ENCODE measurements at regions not wholly inside any gene's neighbourhood (a gene's known extent, or its start where the extent isn't known, plus 50 kb on each side); places are given as distances from the start of the nearest gene placed in this dataset.

DNA sequence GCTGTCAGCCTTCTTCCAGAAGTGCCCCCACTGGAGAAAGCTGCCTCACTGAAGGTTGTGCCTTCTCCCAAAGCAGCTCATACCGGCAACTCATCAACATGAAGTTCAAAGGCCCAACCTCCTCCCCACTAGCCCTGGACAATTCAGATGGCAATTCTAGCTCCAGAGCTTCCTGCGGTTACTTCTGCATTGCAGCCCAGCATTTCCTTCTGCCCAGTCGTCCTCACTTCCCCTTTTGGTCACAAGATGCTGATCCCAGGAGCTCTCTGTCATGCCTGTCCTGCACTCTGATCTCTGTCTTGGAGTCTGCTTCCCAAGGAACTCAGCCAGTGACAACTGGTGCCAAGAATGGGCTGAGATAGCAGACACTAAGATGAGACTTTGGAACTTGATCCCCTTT, 178.2 kb upstream of the SOX9 start:
- Histone ChIP-seq H3K27ac (ENCODE audit: low read depth, low read length) (no peak overlapping the region), H3K4me3 (ENCODE audit: low read length) (no peak overlapping the region), H3K36me3 (ENCODE audit: control insufficient read depth, insufficient read depth, low read length) (no peaks in the 10 kb centered on the region), H3K4me1 (ENCODE audit: control insufficient read depth, insufficient read depth, low read length) (no peaks in the 10 kb centered on the region), H3K27me3 (ENCODE audit: control insufficient read depth, insufficient read depth, low read length) (no peaks in the 10 kb centered on the region), H3K9ac (ENCODE audit: low read length) (no peak overlapping the region)

DNA sequence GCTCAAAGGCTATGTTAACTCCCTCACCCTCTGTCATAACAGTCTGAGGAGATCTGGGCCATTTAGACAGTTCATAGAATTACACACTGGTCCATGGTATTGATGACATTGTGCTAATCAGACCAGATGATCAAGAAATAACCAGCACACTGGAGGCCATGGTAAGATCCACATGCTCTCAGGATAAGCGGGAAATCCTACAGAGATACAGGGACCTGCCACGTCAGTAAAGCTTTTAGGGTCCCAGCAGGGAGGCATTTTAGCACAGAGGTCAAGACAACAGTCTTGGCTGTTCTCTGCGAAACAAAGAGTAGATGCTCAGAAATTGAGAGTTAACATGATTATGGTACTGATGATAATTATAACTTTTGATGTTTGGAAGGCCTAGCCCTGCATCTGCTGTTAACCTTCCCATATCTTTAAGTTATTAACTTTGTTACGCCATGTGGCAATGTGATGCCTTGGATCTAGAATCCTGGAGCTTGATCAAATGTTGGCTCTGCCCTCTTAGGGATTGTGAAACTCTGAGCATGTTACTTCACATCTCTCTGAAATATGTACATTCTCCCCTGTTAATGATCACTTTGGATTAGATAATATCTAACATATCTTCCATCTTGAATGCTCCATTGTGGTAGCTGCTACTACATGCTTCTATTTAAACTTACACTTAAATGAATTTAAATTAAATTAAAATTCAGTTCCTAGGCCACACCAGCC, 172.0 kb upstream of the SOX9 start:
- Histone ChIP-seq H3K4me1 (ENCODE audit: control insufficient read depth, insufficient read depth, low read length) (no peaks in the 10 kb centered on the region), H3K27ac (ENCODE audit: low read depth, low read length) (no peak overlapping the region), H3K9ac (ENCODE audit: low read length) (no peak overlapping the region), H3K27me3 (ENCODE audit: control insufficient read depth, insufficient read depth, low read length) (no peaks in the 10 kb centered on the region), H3K36me3 (ENCODE audit: control insufficient read depth, insufficient read depth, low read length) (no peaks in the 10 kb centered on the region), H3K4me3 (ENCODE audit: low read length) (no peak overlapping the region)

DNA sequence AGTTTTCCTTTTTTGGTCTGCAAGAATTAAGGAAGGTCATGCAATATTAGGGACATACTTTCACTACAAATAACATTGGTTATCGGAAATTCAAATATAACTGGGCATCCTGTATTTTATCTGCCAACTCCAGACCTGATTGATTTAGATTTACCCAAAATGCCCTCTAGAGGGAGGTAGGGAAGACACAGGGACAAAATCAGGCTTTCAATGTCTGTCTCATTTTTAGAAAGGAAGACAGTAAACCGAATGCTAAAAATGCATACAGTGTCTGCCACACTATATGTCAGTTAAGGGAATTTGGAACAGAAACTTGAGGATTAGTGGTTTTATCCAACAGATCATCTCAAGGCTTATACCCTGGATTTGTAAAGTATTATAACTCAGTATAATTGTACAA, 161.7 kb upstream of the SOX9 start:
- no peak overlapping the region for H3K27ac ChIP-seq (ENCODE audit: low read depth, low read length)
- no peak overlapping the region for H3K4me3 ChIP-seq (ENCODE audit: low read length)
- H3K4me1 ChIP-seq (ENCODE audit: control insufficient read depth, insufficient read depth, low read length), result no peaks in the 10 kb centered on the region
- no peak overlapping the region for H3K9ac ChIP-seq (ENCODE audit: low read length)
- no peaks in the 10 kb centered on the region for H3K36me3 ChIP-seq (ENCODE audit: control insufficient read depth, insufficient read depth, low read length)
- H3K27me3 ChIP-seq (ENCODE audit: control insufficient read depth, insufficient read depth, low read length), result no peaks in the 10 kb centered on the region

DNA sequence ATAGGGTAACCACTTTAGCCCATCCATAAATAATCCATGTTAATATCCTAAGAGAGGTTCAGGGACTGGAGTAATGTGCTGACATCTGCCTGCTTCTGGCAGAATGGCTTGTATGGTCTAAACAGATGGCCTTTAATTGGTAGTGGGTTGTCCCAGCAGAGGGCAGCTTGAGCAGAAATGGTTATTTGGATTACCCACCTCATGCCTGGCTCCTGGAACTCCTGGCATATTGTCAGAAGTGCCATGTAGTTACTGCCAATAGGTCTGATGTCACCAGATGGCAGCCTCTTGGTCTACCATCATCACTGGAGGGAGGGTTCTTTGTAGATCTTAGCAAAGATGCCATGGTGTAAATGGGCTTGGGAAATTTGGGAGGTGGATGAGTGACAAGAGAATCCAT, 157.5 kb upstream of the SOX9 start:
- Histone ChIP-seq H3K9ac (ENCODE audit: low read length) (no peak overlapping the region), H3K27me3 (ENCODE audit: control insufficient read depth, insufficient read depth, low read length) (no peaks in the 10 kb centered on the region), H3K27ac (ENCODE audit: low read depth, low read length) (no peak overlapping the region), H3K4me3 (ENCODE audit: low read length) (no peak overlapping the region), H3K36me3 (ENCODE audit: control insufficient read depth, insufficient read depth, low read length) (no peaks in the 10 kb centered on the region), H3K4me1 (ENCODE audit: control insufficient read depth, insufficient read depth, low read length) (no peaks in the 10 kb centered on the region)

DNA sequence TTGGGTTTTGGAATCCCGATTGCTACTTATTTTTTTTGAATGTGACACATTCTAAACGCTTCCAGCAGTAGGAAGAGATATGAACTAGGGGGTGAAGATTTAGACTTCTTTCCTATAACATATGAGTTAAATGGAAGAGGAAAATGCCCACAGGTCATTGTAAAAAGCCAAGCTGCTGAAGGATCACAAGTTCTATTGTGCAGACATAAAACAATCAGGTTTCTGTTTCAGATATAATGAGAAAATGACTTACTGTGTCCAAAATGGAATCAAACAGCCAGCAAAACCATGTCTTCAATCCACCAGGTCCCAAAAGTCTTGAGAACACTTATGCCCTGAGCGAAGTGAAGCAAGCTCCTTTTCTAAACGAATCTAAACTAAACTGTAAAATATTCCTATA, 157.0 kb upstream of the SOX9 start:
- Histone ChIP-seq H3K36me3 (ENCODE audit: control insufficient read depth, insufficient read depth, low read length) (no peaks in the 10 kb centered on the region), H3K27ac (ENCODE audit: low read depth, low read length) (no peak overlapping the region), H3K27me3 (ENCODE audit: control insufficient read depth, insufficient read depth, low read length) (no peaks in the 10 kb centered on the region), H3K4me3 (ENCODE audit: low read length) (no peak overlapping the region), H3K4me1 (ENCODE audit: control insufficient read depth, insufficient read depth, low read length) (no peaks in the 10 kb centered on the region), H3K9ac (ENCODE audit: low read length) (no peak overlapping the region)

DNA sequence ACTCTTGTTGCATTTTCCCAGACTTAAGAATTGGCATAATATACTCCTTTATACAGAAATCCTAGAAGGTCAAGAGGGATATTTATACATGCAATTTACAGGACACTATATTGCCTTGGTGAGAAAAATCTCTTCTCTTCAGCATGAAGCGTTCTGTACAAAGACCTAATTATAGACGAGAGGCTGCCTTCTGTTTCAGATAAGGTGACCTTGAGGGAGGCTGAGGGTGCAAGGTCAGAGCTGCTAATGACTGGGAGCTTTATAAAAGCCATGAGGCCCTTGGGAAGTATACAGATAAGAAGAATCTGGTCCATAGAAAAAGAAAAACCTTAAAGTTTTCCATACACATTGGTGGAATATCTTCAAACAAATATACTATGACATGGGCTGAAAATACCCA, 156.3 kb upstream of the SOX9 start:
- H3K9ac ChIP-seq (ENCODE audit: low read length), result no peak overlapping the region
- H3K4me3 ChIP-seq (ENCODE audit: low read length), result no peak overlapping the region
- H3K27ac ChIP-seq (ENCODE audit: low read depth, low read length), result no peak overlapping the region
- no peaks in the 10 kb centered on the region for H3K4me1 ChIP-seq (ENCODE audit: control insufficient read depth, insufficient read depth, low read length)
- H3K27me3 ChIP-seq (ENCODE audit: control insufficient read depth, insufficient read depth, low read length), result no peaks in the 10 kb centered on the region
- no peaks in the 10 kb centered on the region for H3K36me3 ChIP-seq (ENCODE audit: control insufficient read depth, insufficient read depth, low read length)

DNA sequence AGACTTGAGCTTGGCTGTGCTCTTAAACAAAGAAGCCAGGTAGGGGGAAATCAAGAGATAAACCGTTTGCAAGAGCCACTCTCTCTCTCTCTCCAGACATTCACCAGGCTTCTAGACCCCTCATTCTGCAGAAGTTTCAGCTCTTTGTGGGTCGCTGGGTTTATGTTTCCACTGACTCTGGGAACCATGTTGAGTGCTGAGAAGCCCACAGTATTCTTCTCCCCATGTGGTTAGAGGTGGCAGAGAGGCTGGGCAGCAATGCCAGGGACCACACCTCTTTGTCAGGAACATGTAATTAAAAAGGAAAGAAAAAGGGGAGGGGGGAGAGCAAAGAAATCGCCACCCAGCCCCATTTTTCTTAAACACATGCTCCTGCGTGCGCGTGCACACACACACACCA, 154.8 kb upstream of the SOX9 start:
- Histone ChIP-seq H3K4me3 (ENCODE audit: low read length) (no peak overlapping the region), H3K9ac (ENCODE audit: low read length) (no peak overlapping the region), H3K36me3 (ENCODE audit: control insufficient read depth, insufficient read depth, low read length) (no peaks in the 10 kb centered on the region), H3K27ac (ENCODE audit: low read depth, low read length) (no peak overlapping the region), H3K27me3 (ENCODE audit: control insufficient read depth, insufficient read depth, low read length) (no peaks in the 10 kb centered on the region), H3K4me1 (ENCODE audit: control insufficient read depth, insufficient read depth, low read length) (no peaks in the 10 kb centered on the region)

DNA sequence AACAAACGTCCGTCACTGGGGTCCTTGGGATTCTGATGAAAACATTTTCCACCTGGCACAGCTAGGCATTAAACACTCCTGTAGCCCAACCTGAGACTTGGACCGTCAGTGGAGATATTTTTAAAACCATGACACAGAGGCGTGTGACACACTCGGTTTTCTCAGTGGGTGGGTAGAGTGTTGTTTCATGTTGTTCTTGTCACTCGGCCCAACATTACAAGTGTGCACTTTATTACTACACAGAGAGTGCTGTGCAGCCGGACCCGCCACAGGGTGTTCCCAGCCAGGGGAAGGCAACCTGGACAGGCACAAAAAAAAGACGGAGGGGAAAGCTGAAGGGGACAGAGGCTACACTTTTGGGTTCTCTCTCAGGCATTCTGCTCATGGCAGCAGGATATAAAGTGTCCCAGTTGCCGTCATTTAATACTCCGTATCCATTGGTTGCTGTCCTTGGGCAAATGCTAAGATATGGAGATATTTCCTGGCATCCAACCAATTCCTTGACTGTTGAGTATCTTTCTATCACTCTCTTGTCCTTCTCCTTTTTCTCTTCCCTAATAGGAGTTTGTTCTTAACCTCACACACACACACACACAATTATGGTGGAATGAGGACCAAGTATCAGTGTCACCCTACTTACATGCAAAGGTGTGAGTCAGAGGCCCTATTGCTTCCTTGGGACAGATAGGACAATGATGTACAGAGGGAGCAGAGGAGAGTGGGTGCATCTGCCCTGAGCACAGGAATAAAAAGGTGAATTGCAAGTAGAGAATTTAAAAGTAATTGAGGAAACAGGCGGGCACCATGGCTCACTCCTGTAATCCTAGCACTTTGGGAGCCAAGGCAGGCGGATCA, 154.1 kb upstream of the SOX9 start:
- Histone ChIP-seq H3K4me3 (ENCODE audit: low read length) (no peak overlapping the region), H3K9ac (ENCODE audit: low read length) (no peak overlapping the region), H3K4me1 (ENCODE audit: control insufficient read depth, insufficient read depth, low read length) (no peaks in the 10 kb centered on the region), H3K36me3 (ENCODE audit: control insufficient read depth, insufficient read depth, low read length) (no peaks in the 10 kb centered on the region), H3K27me3 (ENCODE audit: control insufficient read depth, insufficient read depth, low read length) (no peaks in the 10 kb centered on the region), H3K27ac (ENCODE audit: low read depth, low read length) (no peak overlapping the region)

DNA sequence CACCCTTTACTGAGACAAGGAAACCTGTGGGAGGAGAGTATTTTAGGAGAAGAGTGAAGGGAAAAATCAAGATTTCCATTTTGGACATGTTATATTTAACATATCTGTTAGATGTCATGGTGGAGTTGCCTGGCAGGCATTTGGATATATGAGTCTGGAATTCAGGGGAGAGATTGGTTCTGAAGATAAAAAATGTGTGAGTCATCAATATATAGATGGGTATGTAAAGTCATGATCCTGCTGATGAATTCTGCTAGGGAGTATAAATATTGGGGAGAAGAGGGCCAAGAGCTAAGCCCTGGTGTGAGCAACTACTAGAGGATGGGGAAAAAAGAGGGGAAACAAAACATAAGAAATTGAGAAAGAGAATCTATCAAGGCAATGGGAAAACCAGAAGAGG, 151.3 kb upstream of the SOX9 start:
- Histone ChIP-seq H3K27ac (ENCODE audit: low read depth, low read length) (no peak overlapping the region), H3K4me3 (ENCODE audit: low read length) (no peak overlapping the region), H3K4me1 (ENCODE audit: control insufficient read depth, insufficient read depth, low read length) (no peaks in the 10 kb centered on the region), H3K36me3 (ENCODE audit: control insufficient read depth, insufficient read depth, low read length) (no peaks in the 10 kb centered on the region), H3K27me3 (ENCODE audit: control insufficient read depth, insufficient read depth, low read length) (no peaks in the 10 kb centered on the region), H3K9ac (ENCODE audit: low read length) (no peak overlapping the region)

DNA sequence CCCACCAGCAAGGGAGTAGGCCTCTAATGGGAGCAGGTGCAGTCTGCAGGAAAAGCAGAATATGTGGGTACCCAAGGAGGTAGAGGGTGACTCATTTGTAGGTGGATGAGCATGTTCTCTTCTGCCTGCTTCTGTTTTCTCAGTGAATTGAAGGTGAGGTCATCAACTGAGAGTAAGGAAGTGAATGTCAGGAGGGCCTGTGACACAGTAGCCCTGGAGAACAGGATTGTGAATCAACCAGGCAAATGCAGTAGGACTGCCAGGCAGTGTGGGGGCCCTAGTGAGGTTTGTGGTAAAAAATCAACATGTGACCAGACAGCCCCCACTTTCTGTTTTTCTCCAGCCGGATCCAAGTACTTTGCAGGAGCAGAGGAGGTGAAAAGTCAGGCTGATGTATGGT, 150.5 kb upstream of the SOX9 start:
- H3K27ac ChIP-seq (ENCODE audit: low read depth, low read length), result no peak overlapping the region
- H3K9ac ChIP-seq (ENCODE audit: low read length), result no peak overlapping the region
- H3K27me3 ChIP-seq (ENCODE audit: control insufficient read depth, insufficient read depth, low read length), result no peaks in the 10 kb centered on the region
- no peaks in the 10 kb centered on the region for H3K4me1 ChIP-seq (ENCODE audit: control insufficient read depth, insufficient read depth, low read length)
- H3K4me3 ChIP-seq (ENCODE audit: low read length), result no peak overlapping the region
- H3K36me3 ChIP-seq (ENCODE audit: control insufficient read depth, insufficient read depth, low read length), result no peaks in the 10 kb centered on the region

DNA sequence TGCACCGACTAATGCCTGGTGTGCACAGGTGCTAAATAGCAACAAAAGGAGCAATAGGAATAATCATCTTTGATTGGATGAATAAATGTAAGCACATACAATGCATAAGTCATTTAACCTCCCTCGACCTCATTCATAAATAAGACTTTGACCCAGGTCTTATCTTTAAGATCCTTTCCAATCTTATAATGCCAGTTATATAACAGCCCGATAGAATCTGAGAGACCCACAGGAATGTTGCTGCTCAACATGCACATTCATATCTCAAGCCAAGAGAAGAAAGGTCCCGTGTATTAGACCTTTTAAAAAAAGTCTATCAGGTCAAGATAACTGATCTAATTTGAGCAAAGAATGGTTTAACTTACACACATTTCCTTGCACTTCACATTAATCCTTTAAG, 146.8 kb upstream of the SOX9 start:
- H3K27ac ChIP-seq (ENCODE audit: low read depth, low read length), result no peak overlapping the region
- no peak overlapping the region for H3K4me3 ChIP-seq (ENCODE audit: low read length)
- H3K4me1 ChIP-seq (ENCODE audit: control insufficient read depth, insufficient read depth, low read length), result no peaks in the 10 kb centered on the region
- no peaks in the 10 kb centered on the region for H3K27me3 ChIP-seq (ENCODE audit: control insufficient read depth, insufficient read depth, low read length)
- no peak overlapping the region for H3K9ac ChIP-seq (ENCODE audit: low read length)
- no peaks in the 10 kb centered on the region for H3K36me3 ChIP-seq (ENCODE audit: control insufficient read depth, insufficient read depth, low read length)

DNA sequence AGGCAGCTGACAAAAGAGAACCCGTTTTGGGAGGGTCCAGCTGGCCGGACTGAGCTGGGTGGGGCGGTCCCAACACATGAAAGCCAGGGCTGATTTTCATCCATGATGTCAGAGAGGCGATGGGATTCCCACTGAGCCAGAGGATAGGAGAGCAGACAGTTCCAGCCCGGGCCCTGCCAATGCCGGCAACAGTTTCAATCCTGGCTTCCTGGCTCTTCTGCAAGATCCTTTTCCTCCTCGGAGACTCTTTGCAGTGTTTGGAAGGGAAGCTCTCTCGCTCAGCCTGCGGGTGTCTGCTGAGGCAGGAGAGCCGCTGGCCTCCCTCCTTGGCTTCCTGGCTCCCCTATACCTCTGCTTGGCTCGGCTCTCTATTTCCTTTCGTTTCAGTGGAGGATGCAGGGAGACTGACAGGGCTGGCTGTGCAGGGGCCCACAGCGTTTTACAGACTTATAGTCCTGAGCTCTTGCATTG, 145.5 kb upstream of the SOX9 start:
- peak overlapping the region; percentile 63 for H3K4me3 ChIP-seq (ENCODE audit: low read length)
- peak overlapping the region; percentile 27 for H3K9ac ChIP-seq (ENCODE audit: low read length)

More for the DNA sequence above, 145.5 kb upstream of the SOX9 start:
- H3K27ac ChIP-seq (ENCODE audit: low read depth, low read length), result peak overlapping the region; percentile 57
- no peaks in the 10 kb centered on the region for H3K36me3 ChIP-seq (ENCODE audit: control insufficient read depth, insufficient read depth, low read length)
- H3K4me1 ChIP-seq (ENCODE audit: control insufficient read depth, insufficient read depth, low read length), result no peaks in the 10 kb centered on the region
- H3K27me3 ChIP-seq (ENCODE audit: control insufficient read depth, insufficient read depth, low read length), result no peaks in the 10 kb centered on the region
